ENCODE measurements at regions not wholly inside any gene's neighbourhood (a gene's known extent, or its start where the extent isn't known, plus 50 kb on each side); places are given as distances from the start of the nearest gene placed in this dataset.

- DNase-seq (ENCODE audit: low read depth) = no peak
- no peak for TF ChIP-seq CTCF (conservative IDR thresholded peaks at IDR 0.05; ENCODE audit: low read depth, low read length)
- no peak overlapping the region for H3K4me3 ChIP-seq (ENCODE audit: low read depth, low read length)
Measured at GRCh38 chr2:146602383-146602782, 1242.4 kb upstream of the ACVR2A start.

- DNase-seq (ENCODE audit: low read depth) = no peak
- H3K4me3 ChIP-seq (ENCODE audit: low read depth, low read length) = no peak overlapping the region
Measured at GRCh38 chr2:146598791-146599190, 1246.0 kb upstream of the ACVR2A start.

GRCh38 chr2:146597291-146597690 lies 1247.5 kb upstream of the ACVR2A start:
- no peak for TF ChIP-seq CTCF (conservative IDR thresholded peaks at IDR 0.05; ENCODE audit: low read depth, low read length)
- DNase-seq (ENCODE audit: low read depth) = no peak
- H3K4me3 ChIP-seq (ENCODE audit: low read depth, low read length) = no peak overlapping the region

More at GRCh38 chr2:146598791-146599190, 1246.0 kb upstream of the ACVR2A start:
- no peak for TF ChIP-seq CTCF (conservative IDR thresholded peaks at IDR 0.05; ENCODE audit: low read depth, low read length)

- no peak for DNase-seq (ENCODE audit: low read depth)
- TF ChIP-seq CTCF (conservative IDR thresholded peaks at IDR 0.05; ENCODE audit: low read depth, low read length) = no peak
- no peak overlapping the region for H3K4me3 ChIP-seq (ENCODE audit: low read depth, low read length)
Measured at GRCh38 chr2:146591908-146592307, 1252.9 kb upstream of the ACVR2A start.

GRCh38 chr2:146587291-146587713 lies 1257.5 kb upstream of the ACVR2A start:
- DNase-seq (ENCODE audit: low read depth) = no peak
- TF ChIP-seq CTCF (conservative IDR thresholded peaks at IDR 0.05; ENCODE audit: low read depth, low read length) = no peak
- H3K4me3 ChIP-seq (ENCODE audit: low read depth, low read length) = no peak overlapping the region

GRCh38 chr2:146584316-146584715 lies 1260.5 kb upstream of the ACVR2A start:
- H3K4me3 ChIP-seq (ENCODE audit: low read depth, low read length) = no peak overlapping the region
- no peak for TF ChIP-seq CTCF (conservative IDR thresholded peaks at IDR 0.05; ENCODE audit: low read depth, low read length)
- DNase-seq (ENCODE audit: low read depth) = no peak

GRCh38 chr2:146579147-146579930 lies 1265.5 kb upstream of the ACVR2A start:
- TF ChIP-seq CTCF (conservative IDR thresholded peaks at IDR 0.05; ENCODE audit: low read depth, low read length) = no peak
- H3K4me3 ChIP-seq (ENCODE audit: low read depth, low read length) = no peak overlapping the region
- no peak for DNase-seq (ENCODE audit: low read depth)
